Neural cell (in vitro differentiated cells): ENCODE measurements at regions not wholly inside any gene's neighbourhood (a gene's known extent, or its start where the extent isn't known, plus 50 kb on each side); places are given as distances from the start of the nearest gene placed in this dataset.

ENCODE experiments used
- H2AFZ ChIP-seq: fragments of 200-600, 300-800 bp; sonication (generic), shearing (Covaris generic); 2 replicates; pipeline ENCODE4 v1.6.0; 2014; ENCODE audit warnings: low read depth, mild to moderate bottlenecking, antibody characterized with exemption, low read length, moderate library complexity
- H3F3A ChIP-seq: fragments of 200-600 bp; shearing (Covaris generic); 2 replicates; pipeline ENCODE4 v1.6.1; 2016; ENCODE audit warnings: mild to moderate bottlenecking, moderate library complexity, mixed read lengths, antibody characterized with exemption, low read length; ENCODE audit not compliant: insufficient read depth, poor library complexity, severe bottlenecking
- H3K27ac ChIP-seq: fragments of 200-600, 300-800 bp; sonication (generic), shearing (Covaris generic); 2 replicates; pipeline ENCODE4 v1.5.1; 2014; ENCODE audit warnings: mild to moderate bottlenecking, low read length, moderate library complexity
- H3K27me3 ChIP-seq: fragments of 300-800, 200-600 bp; sonication (generic), shearing (Covaris generic); 2 replicates; pipeline ENCODE4 v1.6.0; 2014; ENCODE audit warnings: mild to moderate bottlenecking, low read depth, low read length, moderate library complexity; ENCODE audit not compliant: insufficient read depth
- H3K36me3 ChIP-seq: fragments of 300-800, 200-600 bp; sonication (generic), shearing (Covaris generic); 2 replicates; pipeline ENCODE4 v1.5.1; 2014; ENCODE audit warnings: mild to moderate bottlenecking, antibody characterized with exemption, low read length, moderate library complexity; ENCODE audit not compliant: insufficient read depth
- H3K4me2 ChIP-seq: fragments of 300-800, 200-600 bp; sonication (generic), shearing (Covaris generic); 2 replicates; pipeline ENCODE4 v1.6.0; 2014; ENCODE audit warnings: mild to moderate bottlenecking, low read length
- H3K4me3 ChIP-seq: fragments of 300-800, 200-600 bp; sonication (generic), shearing (Covaris generic); 2 replicates; pipeline ENCODE4 v1.5.1; 2014; ENCODE audit warnings: mild to moderate bottlenecking, low read length, moderate library complexity
- H3K79me2 ChIP-seq: fragments of 200-600 bp; shearing (Covaris generic); replicated peaks from 2 replicates; pipeline ENCODE4 v1.6.0; 2014; ENCODE audit warnings: mild to moderate bottlenecking, low read length, moderate library complexity; ENCODE audit not compliant: insufficient read depth
- H3K9ac ChIP-seq: fragments of 300-800, 200-600 bp; sonication (generic), shearing (Covaris generic); 2 replicates; pipeline ENCODE4 v1.6.1; 2016; ENCODE audit warnings: mild to moderate bottlenecking, low read length, mixed read lengths
- H3K9me2 ChIP-seq: fragments of 200-600 bp; shearing (Covaris generic); 2 replicates; pipeline ENCODE4 v1.6.1; 2016; ENCODE audit warnings: mild to moderate bottlenecking, low read length, mixed read lengths; ENCODE audit not compliant: insufficient read depth
- H3K9me3 ChIP-seq: fragments of 200-600, 300-800 bp; sonication (generic), shearing (Covaris generic); 2 replicates; pipeline ENCODE4 v1.6.1; 2016; ENCODE audit warnings: mild to moderate bottlenecking, mixed run types, low read length, moderate library complexity, mixed read lengths
- H4K20me1 ChIP-seq: fragments of 200-600 bp; shearing (Covaris generic); 2 replicates; pipeline ENCODE4 v1.6.1; 2016; ENCODE audit warnings: mild to moderate bottlenecking, mixed run types; ENCODE audit not compliant: insufficient read depth
- CTCF ChIP-seq: fragments of 450-650 bp; IDR thresholded peaks from 2 replicates; pipeline ENCODE4 v1.5.1; 2014; ENCODE audit warnings: antibody characterized with exemption, mild to moderate bottlenecking, moderate library complexity; ENCODE audit not compliant: poor library complexity, severe bottlenecking
- EP300 ChIP-seq: fragments of 450-650 bp; conservative IDR thresholded peaks from 2 replicates; pipeline ENCODE4 v1.6.1; 2014; ENCODE audit warnings: antibody characterized with exemption, mild to moderate bottlenecking, moderate library complexity; ENCODE audit not compliant: poor library complexity, severe bottlenecking
- MXI1 ChIP-seq: fragments of 450-650 bp; conservative IDR thresholded peaks from 2 replicates; pipeline ENCODE4 v1.6.1; 2014; ENCODE audit warnings: antibody characterized with exemption, mild to moderate bottlenecking; ENCODE audit not compliant: poor library complexity, severe bottlenecking
- POLR2AphosphoS5 ChIP-seq: IDR thresholded peaks from 2 replicates; pipeline ENCODE4 v1.6.1; 2012
- RAD21 ChIP-seq: fragments of 450-650 bp; conservative IDR thresholded peaks from 2 replicates; pipeline ENCODE4 v1.6.1; 2014; ENCODE audit warnings: antibody characterized with exemption, mild to moderate bottlenecking, moderate library complexity
- REST ChIP-seq: IDR thresholded peaks from 2 replicates; pipeline ENCODE4 v1.6.1; 2012; ENCODE audit warnings: borderline replicate concordance
- SMC3 ChIP-seq: fragments of 450-650 bp; conservative IDR thresholded peaks from 2 replicates; pipeline ENCODE4 v1.6.1; 2014; ENCODE audit warnings: antibody characterized with exemption, mild to moderate bottlenecking, moderate library complexity; ENCODE audit not compliant: poor library complexity
- TAF1 ChIP-seq: IDR thresholded peaks from 2 replicates; pipeline ENCODE4 v1.6.1; 2012; ENCODE audit warnings: low read depth

- Histone ChIP-seq H3F3A (no peaks in the 10 kb centered on the region), H2AFZ (no peak overlapping the region), H3K36me3 (no peaks in the 10 kb centered on the region)
Measured at GRCh38 chr13:109315481-109315880, 470.9 kb downstream of the IRS2 start.

GRCh38 chr13:109314101-109314500 lies 472.3 kb downstream of the IRS2 start:
- H3K4me2 ChIP-seq: no peak overlapping the region
- H3K27me3 ChIP-seq: no peaks in the 10 kb centered on the region
- TF ChIP-seq TAF1 (no peak), MXI1 (no peak), RAD21 (no peak), REST (no peak), CTCF (no peak), SMC3 (no peak)
- no peak overlapping the region for H3K9ac ChIP-seq
- no peak overlapping the region for H2AFZ ChIP-seq
- no peaks in the 10 kb centered on the region for H4K20me1 ChIP-seq
- H3K9me3 ChIP-seq: no peaks in the 10 kb centered on the region
- no peaks in the 10 kb centered on the region for H3K36me3 ChIP-seq
- no peak overlapping the region for H3K27ac ChIP-seq
- no peaks in the 10 kb centered on the region for H3K79me2 ChIP-seq
- H3F3A ChIP-seq: no peaks in the 10 kb centered on the region
- H3K4me3 ChIP-seq: no peak overlapping the region
- H3K9me2 ChIP-seq: no peaks in the 10 kb centered on the region

More at GRCh38 chr13:109315481-109315880, 470.9 kb downstream of the IRS2 start:
- Histone ChIP-seq H4K20me1 (no peaks in the 10 kb centered on the region), H3K9me3 (no peaks in the 10 kb centered on the region), H3K9me2 (no peaks in the 10 kb centered on the region), H3K79me2 (no peaks in the 10 kb centered on the region), H3K9ac (no peak overlapping the region), H3K4me2 (no peak overlapping the region), H3K27me3 (no peaks in the 10 kb centered on the region), H3K27ac (no peak overlapping the region), H3K4me3 (no peak overlapping the region)
- TF ChIP-seq RAD21: no peak

GRCh38 chr13:109312399-109312798 lies 474.0 kb downstream of the IRS2 start:
- Histone ChIP-seq H3K4me3 (no peak overlapping the region), H3K9ac (no peak overlapping the region), H3K9me2 (no peaks in the 10 kb centered on the region), H3K27me3 (no peaks in the 10 kb centered on the region), H3K4me2 (no peak overlapping the region), H3F3A (no peaks in the 10 kb centered on the region), H3K27ac (no peak overlapping the region), H3K36me3 (no peaks in the 10 kb centered on the region), H3K9me3 (no peaks in the 10 kb centered on the region), H4K20me1 (no peaks in the 10 kb centered on the region), H2AFZ (no peak overlapping the region), H3K79me2 (no peaks in the 10 kb centered on the region)
- TF ChIP-seq CTCF (no peak), REST (no peak), SMC3 (no peak), MXI1 (no peak), EP300 (peak; percentile 98), POLR2AphosphoS5 (peak; percentile 73), RAD21 (no peak)
